Tongue (tissue), 1 donor: ENCODE measurements at regions not wholly inside any gene's neighbourhood (a gene's known extent, or its start where the extent isn't known, plus 50 kb on each side); places are given as distances from the start of the nearest gene placed in this dataset.
A peak's percentile ranks its signal among the peaks of the same experiment; 100 is the strongest.

Experiments
- DNase-seq: peaks from one replicate; pipeline ENCODE4 v3.0.0-alpha.2; 2015

- no peak for DNase-seq
Measured at GRCh38 chr10:91335147-91335546, 75.0 kb upstream of the HECTD2 start.

GRCh38 chr10:91339729-91340128 is 70.4 kb upstream of the HECTD2 start:
- peak; percentile 55 for DNase-seq

- DNase-seq, result peak; percentile 92
Measured at GRCh38 chr10:91340613-91341362, 69.4 kb upstream of the HECTD2 start.

GRCh38 chr10:91341686-91342085 is 68.5 kb upstream of the HECTD2 start:
- no peak for DNase-seq

GRCh38 chr10:91343010-91343409 is 67.1 kb upstream of the HECTD2 start:
- DNase-seq, result no peak

- DNase-seq, result no peak
Measured at GRCh38 chr10:91344117-91344856, 65.9 kb upstream of the HECTD2 start.

- DNase-seq, result no peak
Measured at GRCh38 chr10:91345716-91346115, 64.4 kb upstream of the HECTD2 start.

- DNase-seq, result no peak
Measured at GRCh38 chr10:91347529-91347928, 62.6 kb upstream of the HECTD2 start.

GRCh38 chr10:91349381-91349780 is 60.8 kb upstream of the HECTD2 start:
- peak; percentile 30 for DNase-seq

- DNase-seq, result peak; percentile 28
Measured at GRCh38 chr10:91350651-91351081, 59.5 kb upstream of the HECTD2 start.

GRCh38 chr10:91352760-91353159 is 57.4 kb upstream of the HECTD2 start:
- DNase-seq, result no peak

GRCh38 chr10:91354166-91355075 is 55.7 kb upstream of the HECTD2 start:
- peak; percentile 55 for DNase-seq

- DNase-seq, result no peak
Measured at GRCh38 chr10:91355998-91356397, 54.1 kb upstream of the HECTD2 start.

GRCh38 chr10:91357497-91357896 is 52.6 kb upstream of the HECTD2 start:
- DNase-seq, result no peak
